ENCODE measurements at regions not wholly inside any gene's neighbourhood (a gene's known extent, or its start where the extent isn't known, plus 50 kb on each side); places are given as distances from the start of the nearest gene placed in this dataset.

DNA sequence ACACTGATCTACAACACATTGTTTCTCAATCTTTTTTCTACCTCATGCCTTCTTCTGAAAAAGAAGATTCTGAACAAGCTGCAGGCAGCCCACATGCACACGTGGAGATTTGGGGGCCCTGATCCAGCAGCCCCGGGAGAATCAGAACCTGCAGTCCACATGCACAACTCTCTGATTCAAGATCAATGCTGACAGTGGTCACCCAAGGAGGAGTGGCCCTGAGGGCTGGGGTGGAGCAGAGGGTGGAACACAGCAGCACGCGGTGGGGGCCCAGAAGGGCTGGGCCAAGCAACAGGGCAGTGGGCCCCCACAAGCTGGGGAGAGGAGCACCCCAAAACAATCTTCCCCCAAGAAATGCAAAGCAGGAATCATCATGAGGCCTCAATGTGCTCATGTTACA, 202.1 kb upstream of the NSMCE3 start:
- Histone ChIP-seq H3K9me2 (ENCODE audit: insufficient read depth) (no peaks in the 10 kb centered on the region), H3K9ac (no peak overlapping the region), H2AFZ (no peak overlapping the region), H3K27ac (no peak overlapping the region), H3K4me3 (no peak overlapping the region), H3K79me2 (ENCODE audit: insufficient read depth) (no peaks in the 10 kb centered on the region), H4K20me1 (ENCODE audit: insufficient read depth) (no peaks in the 10 kb centered on the region), H3F3A (ENCODE audit: insufficient read depth) (no peaks in the 10 kb centered on the region), H3K36me3 (ENCODE audit: low read depth) (no peaks in the 10 kb centered on the region), H3K27me3 (replicated peaks; ENCODE audit: insufficient read depth) (no peaks in the 10 kb centered on the region), H3K4me2 (ENCODE audit: unreplicated experiment) (no peak overlapping the region), H3K9me3 (ENCODE audit: low read depth) (no peaks in the 10 kb centered on the region), H3K4me1 (ENCODE audit: insufficient read depth) (no peaks in the 10 kb centered on the region)
- in situ Hi-C loops (cut with MboI), result no loop called here
- no peak for DNase-seq
- TF ChIP-seq EZH2 (IDR thresholded peaks at IDR 0.05; ENCODE audit: insufficient read depth, poor library complexity, severe bottlenecking) (no peak), EZH2phosphoT487 (IDR thresholded peaks at IDR 0.05; ENCODE audit: insufficient read depth, low read depth) (no peak)
- 28 to 38% methylated on average over 4 of the region's 4 CpGs for WGBS, 2 experiments (ENCODE audit: low coverage in 1 of 2, low lambda C conversion rate in 2 of 2, missing lambda C conversion rate in 2 of 2)

DNA sequence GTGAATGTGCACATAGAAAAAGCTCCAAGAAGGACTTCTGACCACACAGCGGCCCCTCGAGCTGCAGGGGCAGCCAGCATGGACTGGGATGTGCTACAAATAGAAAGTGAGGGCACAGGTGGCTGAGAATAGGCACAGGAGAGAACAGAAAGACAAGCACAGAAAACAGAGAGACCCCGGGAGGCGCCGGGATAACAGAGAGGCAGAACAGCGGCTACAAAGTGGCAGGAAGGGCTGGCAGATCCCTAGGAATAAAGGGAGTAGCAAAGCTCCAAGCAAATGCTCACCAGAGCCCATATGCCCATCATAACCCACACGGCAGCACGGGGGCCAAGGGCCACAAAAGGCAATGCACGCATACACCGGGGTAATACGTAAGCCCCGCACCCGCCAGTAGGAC, 201.7 kb upstream of the NSMCE3 start:
- H3K4me3 ChIP-seq, result no peak overlapping the region
- H3K79me2 ChIP-seq (ENCODE audit: insufficient read depth), result no peaks in the 10 kb centered on the region
- H3K9me3 ChIP-seq (ENCODE audit: low read depth), result no peaks in the 10 kb centered on the region
- no peaks in the 10 kb centered on the region for H3K36me3 ChIP-seq (ENCODE audit: low read depth)
- no peaks in the 10 kb centered on the region for H4K20me1 ChIP-seq (ENCODE audit: insufficient read depth)
- in situ Hi-C loops (cut with MboI), result no loop called here
- H3K4me2 ChIP-seq (ENCODE audit: unreplicated experiment), result no peak overlapping the region
- DNase-seq, result no peak
- no peaks in the 10 kb centered on the region for H3F3A ChIP-seq (ENCODE audit: insufficient read depth)
- TF ChIP-seq EZH2 (IDR thresholded peaks at IDR 0.05; ENCODE audit: insufficient read depth, poor library complexity, severe bottlenecking) (no peak), EZH2phosphoT487 (IDR thresholded peaks at IDR 0.05; ENCODE audit: insufficient read depth, low read depth) (no peak)
- WGBS, 2 experiments (ENCODE audit: low coverage in 1 of 2, low lambda C conversion rate in 2 of 2, missing lambda C conversion rate in 2 of 2), result 47 to 48% methylated on average over 13 of the region's 13 CpGs
- no peak overlapping the region for H3K27ac ChIP-seq
- no peak overlapping the region for H3K9ac ChIP-seq
- no peaks in the 10 kb centered on the region for H3K4me1 ChIP-seq (ENCODE audit: insufficient read depth)
- H3K27me3 ChIP-seq (replicated peaks; ENCODE audit: insufficient read depth), result no peaks in the 10 kb centered on the region
- no peaks in the 10 kb centered on the region for H3K9me2 ChIP-seq (ENCODE audit: insufficient read depth)
- no peak overlapping the region for H2AFZ ChIP-seq

DNA sequence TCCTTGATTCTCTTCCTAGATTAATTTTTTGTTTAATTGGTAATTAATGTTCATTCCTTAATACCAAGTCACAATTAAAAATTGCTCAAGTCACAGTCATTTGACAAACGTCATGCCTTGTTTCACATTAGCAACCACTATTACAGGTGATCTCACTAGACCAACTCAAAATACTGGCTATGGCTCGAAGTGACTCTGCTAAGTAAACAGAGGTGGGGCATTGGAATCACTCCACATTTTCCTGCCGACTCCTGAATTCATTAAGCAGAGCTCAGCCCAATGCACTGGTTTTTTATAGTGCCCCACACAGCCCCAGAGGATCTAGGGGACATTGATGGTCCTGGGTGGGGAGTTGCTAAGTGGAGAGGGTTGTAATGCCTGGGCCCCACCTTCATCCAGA, 201.2 kb upstream of the NSMCE3 start:
- TF ChIP-seq EZH2 (IDR thresholded peaks at IDR 0.05; ENCODE audit: insufficient read depth, poor library complexity, severe bottlenecking), result no peak
- TF ChIP-seq EZH2phosphoT487 (IDR thresholded peaks at IDR 0.05; ENCODE audit: insufficient read depth, low read depth), result no peak
- no peaks in the 10 kb centered on the region for H3K4me1 ChIP-seq (ENCODE audit: insufficient read depth)
- H3K9me2 ChIP-seq (ENCODE audit: insufficient read depth), result no peaks in the 10 kb centered on the region
- no peaks in the 10 kb centered on the region for H4K20me1 ChIP-seq (ENCODE audit: insufficient read depth)
- H3K9ac ChIP-seq, result no peak overlapping the region
- H3F3A ChIP-seq (ENCODE audit: insufficient read depth), result no peaks in the 10 kb centered on the region
- no peak overlapping the region for H3K4me2 ChIP-seq (ENCODE audit: unreplicated experiment)
- DNase-seq, result no peak
- no peak overlapping the region for H2AFZ ChIP-seq
- H3K36me3 ChIP-seq (ENCODE audit: low read depth), result no peaks in the 10 kb centered on the region
- H3K27ac ChIP-seq, result no peak overlapping the region
- H3K9me3 ChIP-seq (ENCODE audit: low read depth), result no peaks in the 10 kb centered on the region
- no peaks in the 10 kb centered on the region for H3K27me3 ChIP-seq (replicated peaks; ENCODE audit: insufficient read depth)
- WGBS, 2 experiments (ENCODE audit: low coverage in 1 of 2, low lambda C conversion rate in 2 of 2, missing lambda C conversion rate in 2 of 2), result 11 to 24% methylated on average over 3 of the region's 3 CpGs
- in situ Hi-C loops (cut with MboI), result no loop called here
- H3K79me2 ChIP-seq (ENCODE audit: insufficient read depth), result no peaks in the 10 kb centered on the region
- no peak overlapping the region for H3K4me3 ChIP-seq

DNA sequence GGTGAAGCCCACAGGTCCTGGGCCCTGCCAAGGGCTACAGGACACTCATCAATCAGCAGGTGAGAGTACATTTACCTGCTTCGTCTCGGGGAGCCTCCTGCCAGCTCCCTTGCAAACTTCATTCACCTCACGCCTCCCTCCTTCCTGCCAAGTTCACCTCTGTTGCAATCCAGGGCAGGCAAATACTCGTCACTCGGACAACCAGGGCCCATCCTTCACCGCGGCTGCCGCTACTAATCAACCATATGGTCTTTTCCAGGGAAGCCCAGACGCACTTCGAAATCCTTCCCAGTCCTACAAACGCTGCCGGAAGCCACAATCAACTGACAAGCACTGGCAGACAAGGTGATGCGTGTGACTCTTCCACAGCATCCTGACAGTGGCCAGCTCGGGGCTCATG, 200.7 kb upstream of the NSMCE3 start:
- Histone ChIP-seq H3K9me2 (ENCODE audit: insufficient read depth) (no peaks in the 10 kb centered on the region), H4K20me1 (ENCODE audit: insufficient read depth) (no peaks in the 10 kb centered on the region), H3K79me2 (ENCODE audit: insufficient read depth) (no peaks in the 10 kb centered on the region), H3K4me3 (no peak overlapping the region), H2AFZ (no peak overlapping the region), H3F3A (ENCODE audit: insufficient read depth) (no peaks in the 10 kb centered on the region), H3K4me1 (ENCODE audit: insufficient read depth) (no peaks in the 10 kb centered on the region), H3K9me3 (ENCODE audit: low read depth) (no peaks in the 10 kb centered on the region), H3K9ac (no peak overlapping the region), H3K4me2 (ENCODE audit: unreplicated experiment) (no peak overlapping the region), H3K36me3 (ENCODE audit: low read depth) (no peaks in the 10 kb centered on the region), H3K27me3 (replicated peaks; ENCODE audit: insufficient read depth) (no peaks in the 10 kb centered on the region), H3K27ac (no peak overlapping the region)
- no peak for DNase-seq
- WGBS, 2 experiments (ENCODE audit: low coverage in 1 of 2, low lambda C conversion rate in 2 of 2, missing lambda C conversion rate in 2 of 2), result 20 to 27% methylated on average over 14 of the region's 14 CpGs
- TF ChIP-seq EZH2phosphoT487 (IDR thresholded peaks at IDR 0.05; ENCODE audit: insufficient read depth, low read depth), result no peak
- TF ChIP-seq EZH2 (IDR thresholded peaks at IDR 0.05; ENCODE audit: insufficient read depth, poor library complexity, severe bottlenecking), result no peak
- in situ Hi-C loops (cut with MboI), result no loop called here

DNA sequence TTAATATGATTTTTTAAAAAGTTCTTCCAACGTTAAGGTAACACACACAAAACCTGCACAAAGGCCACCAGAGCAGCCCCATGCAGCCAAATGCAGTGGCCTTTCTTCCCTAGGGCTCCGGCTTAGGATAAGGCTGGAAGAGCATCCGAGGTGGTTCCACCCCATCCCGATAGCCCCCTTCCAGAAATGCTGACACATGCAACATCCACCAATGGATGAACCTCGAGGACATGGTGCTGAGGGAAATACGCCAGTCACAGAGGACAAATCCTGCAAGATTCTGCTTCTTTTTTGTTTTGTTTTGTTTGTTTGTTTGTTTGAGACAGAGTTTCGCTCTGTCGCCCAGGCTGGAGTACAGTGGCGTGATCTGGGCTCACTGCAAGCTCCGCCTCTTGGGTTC, 199.3 kb upstream of the NSMCE3 start:
- H3K9me2 ChIP-seq (ENCODE audit: insufficient read depth), result no peaks in the 10 kb centered on the region
- H3K4me1 ChIP-seq (ENCODE audit: insufficient read depth), result no peaks in the 10 kb centered on the region
- H3K4me3 ChIP-seq, result no peak overlapping the region
- no peaks in the 10 kb centered on the region for H3F3A ChIP-seq (ENCODE audit: insufficient read depth)
- no peaks in the 10 kb centered on the region for H3K36me3 ChIP-seq (ENCODE audit: low read depth)
- in situ Hi-C loops (cut with MboI), result no loop called here
- DNase-seq, result no peak
- H3K27me3 ChIP-seq (replicated peaks; ENCODE audit: insufficient read depth), result no peaks in the 10 kb centered on the region
- no peak overlapping the region for H3K9ac ChIP-seq
- H2AFZ ChIP-seq, result no peak overlapping the region
- H3K9me3 ChIP-seq (ENCODE audit: low read depth), result no peaks in the 10 kb centered on the region
- 39 to 45% methylated on average over 10 of the region's 10 CpGs for WGBS, 2 experiments (ENCODE audit: low coverage in 1 of 2, low lambda C conversion rate in 2 of 2, missing lambda C conversion rate in 2 of 2)
- TF ChIP-seq EZH2phosphoT487 (IDR thresholded peaks at IDR 0.05; ENCODE audit: insufficient read depth, low read depth) (no peak), EZH2 (IDR thresholded peaks at IDR 0.05; ENCODE audit: insufficient read depth, poor library complexity, severe bottlenecking) (no peak)
- H3K27ac ChIP-seq, result no peak overlapping the region
- no peaks in the 10 kb centered on the region for H3K79me2 ChIP-seq (ENCODE audit: insufficient read depth)
- H3K4me2 ChIP-seq (ENCODE audit: unreplicated experiment), result no peak overlapping the region
- no peaks in the 10 kb centered on the region for H4K20me1 ChIP-seq (ENCODE audit: insufficient read depth)
